GM18858 (cell line): ENCODE measurements at regions not wholly inside any gene's neighbourhood (a gene's known extent, or its start where the extent isn't known, plus 50 kb on each side); places are given as distances from the start of the nearest gene placed in this dataset.

Experiments used
- ATAC-seq: cut with Tn5 transposase; IDR thresholded peaks from one replicate; pipeline ENCODE4 v1.9.1; 2021; ENCODE audit not compliant: unreplicated experiment

DNA sequence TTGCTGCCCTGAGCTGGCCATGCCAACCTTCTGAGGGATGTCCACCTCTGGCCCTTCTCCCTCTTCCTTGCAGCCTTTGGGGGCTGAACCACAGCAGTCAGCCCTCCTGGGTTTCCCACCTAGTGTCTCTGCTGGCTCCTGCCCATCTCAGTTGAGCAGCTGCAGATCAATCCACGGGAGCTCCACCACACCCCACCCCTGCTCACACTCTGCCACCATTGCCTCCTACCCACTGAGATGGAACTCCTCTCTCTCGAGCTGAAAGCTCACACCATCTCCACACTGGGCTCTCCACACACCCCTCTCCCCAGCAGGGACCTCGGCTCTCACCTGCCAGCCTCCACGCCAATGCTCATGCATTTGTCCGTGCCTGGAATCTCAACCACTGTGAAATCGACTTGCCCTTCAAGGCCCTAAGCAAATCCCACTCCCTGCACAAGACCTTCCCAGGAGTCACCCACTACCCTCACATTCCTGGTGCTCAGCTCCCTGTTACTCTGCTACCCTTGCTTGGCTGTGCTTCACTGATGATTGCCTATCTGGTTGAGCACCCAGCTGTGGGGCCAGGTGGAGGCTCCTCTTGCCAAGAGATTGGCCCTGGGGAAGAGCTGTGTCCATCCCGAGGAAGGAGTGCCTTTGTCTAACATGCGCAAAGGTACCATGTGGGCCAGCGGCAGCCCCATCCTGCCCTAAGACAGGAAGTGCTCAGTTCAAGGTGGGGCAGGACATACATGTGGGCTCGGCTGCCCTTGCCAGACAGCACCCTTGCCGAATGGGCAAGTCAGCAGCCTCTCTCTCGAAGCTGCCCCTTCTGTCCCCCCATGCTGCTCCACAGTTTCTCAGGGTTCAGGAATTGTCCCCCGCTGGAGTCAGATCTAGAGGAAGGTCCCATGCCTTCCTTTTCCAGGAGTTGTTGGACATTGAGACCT, 208.7 kb downstream of the CYP26B1 start:
- no peak for ATAC-seq

DNA sequence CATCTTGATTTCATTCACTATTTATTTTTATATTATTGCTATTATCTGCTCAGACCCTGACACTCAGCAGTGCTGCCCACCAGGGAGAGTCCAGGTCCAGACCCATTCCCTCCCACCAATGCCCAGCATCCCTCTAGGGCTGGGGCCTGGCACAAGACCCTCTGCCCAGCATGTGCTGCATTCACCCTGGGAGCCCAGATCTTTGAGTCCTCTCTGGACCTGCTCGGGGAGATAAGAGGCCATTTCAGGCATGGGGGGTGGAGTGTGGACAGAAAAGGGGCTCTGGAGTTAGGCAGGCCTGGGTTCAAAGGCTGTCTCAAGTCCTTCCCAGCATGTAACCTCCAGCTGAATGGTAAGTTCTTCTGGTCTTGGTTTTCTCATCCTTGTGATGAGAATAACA, 209.6 kb downstream of the CYP26B1 start:
- ATAC-seq, result no peak

DNA sequence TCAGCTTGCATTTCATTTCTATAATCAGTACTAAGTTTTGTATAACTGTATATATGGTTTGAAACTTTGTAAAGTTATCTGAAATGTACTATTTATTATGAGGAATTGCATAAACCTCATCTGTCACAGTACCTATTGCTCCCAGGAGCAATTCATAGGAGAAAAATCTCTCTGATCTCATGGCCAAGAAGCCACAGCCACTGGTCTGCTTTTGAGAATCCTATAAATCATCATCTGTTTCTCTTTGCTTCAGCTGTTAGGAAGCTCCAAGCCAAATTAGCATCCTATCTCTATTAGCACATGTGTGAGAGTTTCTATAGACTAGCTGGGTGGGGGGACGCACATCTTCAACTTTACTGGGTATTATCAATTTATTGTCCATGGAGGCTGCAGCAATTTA, 210.3 kb downstream of the CYP26B1 start:
- ATAC-seq, result no peak

DNA sequence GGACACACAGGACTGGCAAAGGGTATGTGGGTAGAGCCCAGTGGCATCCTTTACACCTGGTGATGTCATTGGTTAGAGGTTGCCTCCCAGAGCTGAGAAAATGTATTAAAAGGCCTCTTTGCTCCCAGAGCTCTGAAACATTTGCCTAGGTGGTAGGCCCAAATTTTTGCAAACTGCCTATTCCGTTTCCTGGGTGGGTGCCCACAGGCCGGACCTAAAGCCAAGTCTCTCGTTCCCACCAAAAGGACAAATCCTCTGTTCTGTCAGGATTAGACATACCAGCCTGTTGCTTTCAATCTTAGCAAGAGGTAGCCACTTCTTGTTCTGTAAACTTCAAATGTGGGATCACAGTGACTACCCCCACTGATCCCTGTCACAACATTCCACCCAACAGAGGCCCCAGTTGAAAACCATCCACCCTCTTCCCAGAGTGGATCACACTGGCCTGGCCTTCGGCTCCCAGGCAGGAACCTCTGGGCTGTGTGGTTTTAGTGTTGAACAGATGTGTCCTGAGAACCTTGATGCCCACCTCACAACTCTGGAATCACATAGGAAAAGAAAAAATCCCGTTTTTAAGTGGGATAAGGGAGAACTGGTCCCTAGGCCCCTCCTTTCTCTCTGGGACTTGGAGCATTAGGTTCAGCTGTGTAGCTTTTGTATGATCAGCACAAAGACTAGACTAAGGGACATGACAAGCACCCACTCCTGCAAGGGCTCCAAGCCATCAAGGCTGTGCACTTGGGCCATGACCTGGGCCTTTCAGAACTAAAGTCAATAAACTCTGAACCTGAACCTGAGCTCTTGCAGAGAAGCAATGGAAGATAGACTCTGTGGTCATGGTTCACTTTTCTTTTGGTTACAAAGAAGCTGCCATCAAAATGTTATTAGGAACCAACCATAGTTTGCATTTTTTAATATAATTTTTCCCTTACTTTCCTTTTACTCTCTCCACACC, 211.3 kb downstream of the CYP26B1 start:
- ATAC-seq, result no peak

DNA sequence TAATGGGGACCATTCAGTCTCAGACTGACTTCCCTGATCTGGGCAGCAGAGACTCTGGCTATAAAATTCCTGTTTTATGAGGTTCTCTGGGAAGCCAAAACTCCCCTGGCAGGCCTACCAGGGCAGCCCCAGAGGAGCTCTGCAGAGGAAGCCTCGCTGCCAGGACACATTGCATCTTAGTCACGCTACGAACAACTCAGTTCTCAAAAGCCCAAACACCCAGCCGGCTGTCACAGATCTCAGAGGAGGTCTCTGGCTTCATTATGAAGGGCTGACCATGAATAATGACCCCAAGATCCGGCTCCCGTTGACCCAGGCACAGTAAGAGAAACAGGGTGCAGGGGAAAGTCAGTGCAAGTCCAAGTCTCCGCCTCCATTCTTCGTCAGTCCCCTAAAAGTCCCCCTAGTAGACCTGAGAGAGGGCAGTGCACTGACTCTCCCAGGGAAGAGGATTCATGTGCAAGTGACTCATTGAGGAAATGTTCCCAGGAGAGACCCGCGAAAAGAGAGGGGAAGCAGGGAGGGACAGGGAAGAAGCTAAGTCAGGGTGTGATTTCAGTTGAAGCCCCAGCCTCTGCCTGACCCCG, 212.3 kb downstream of the CYP26B1 start:
- ATAC-seq, result no peak

DNA sequence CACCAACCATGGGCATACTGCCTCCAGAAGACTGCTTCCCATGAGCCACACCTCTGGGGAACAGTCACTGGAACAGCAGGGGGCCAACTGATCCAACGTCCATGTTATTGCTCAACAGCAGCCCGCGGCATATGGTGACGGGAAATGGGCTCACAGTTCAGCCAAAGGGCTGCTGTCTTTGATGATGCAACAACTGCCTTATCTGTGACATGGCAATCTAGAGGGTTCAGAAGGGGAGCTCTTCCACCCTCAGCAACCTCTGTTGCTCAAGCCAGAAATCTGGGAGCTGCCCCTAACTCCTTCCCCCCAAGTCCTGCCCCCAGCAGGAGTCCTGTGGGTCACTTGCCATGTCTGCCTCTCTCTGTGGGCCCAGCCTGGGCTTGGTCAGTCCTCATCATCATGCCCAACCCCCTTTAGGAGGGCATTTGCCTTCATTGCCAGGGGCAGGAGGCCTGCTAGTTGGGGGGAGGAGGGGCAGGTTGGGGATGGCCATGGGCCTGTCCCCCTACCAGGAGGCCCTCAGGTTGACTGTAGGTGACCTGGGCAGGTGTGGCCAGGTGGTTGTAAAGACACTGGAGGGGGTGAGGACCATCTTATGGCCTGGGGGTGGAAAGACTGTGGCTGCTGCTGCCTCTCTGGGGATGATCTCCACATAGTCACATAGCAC, 212.9 kb downstream of the CYP26B1 start:
- no peak for ATAC-seq

DNA sequence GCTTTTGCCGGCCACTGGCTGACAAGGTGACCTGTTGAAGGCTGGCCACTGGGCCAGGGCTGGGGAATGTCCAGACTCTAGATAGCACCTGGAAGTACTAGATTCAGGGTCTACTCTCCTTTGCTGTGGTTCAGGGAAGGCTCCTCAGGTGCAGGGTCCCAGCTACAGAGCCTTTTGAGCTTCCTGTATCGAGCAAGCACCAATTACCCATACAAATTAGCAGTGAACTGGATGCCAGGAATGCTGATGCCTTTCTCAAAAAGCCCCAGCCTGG, 213.4 kb downstream of the CYP26B1 start:
- no peak for ATAC-seq

DNA sequence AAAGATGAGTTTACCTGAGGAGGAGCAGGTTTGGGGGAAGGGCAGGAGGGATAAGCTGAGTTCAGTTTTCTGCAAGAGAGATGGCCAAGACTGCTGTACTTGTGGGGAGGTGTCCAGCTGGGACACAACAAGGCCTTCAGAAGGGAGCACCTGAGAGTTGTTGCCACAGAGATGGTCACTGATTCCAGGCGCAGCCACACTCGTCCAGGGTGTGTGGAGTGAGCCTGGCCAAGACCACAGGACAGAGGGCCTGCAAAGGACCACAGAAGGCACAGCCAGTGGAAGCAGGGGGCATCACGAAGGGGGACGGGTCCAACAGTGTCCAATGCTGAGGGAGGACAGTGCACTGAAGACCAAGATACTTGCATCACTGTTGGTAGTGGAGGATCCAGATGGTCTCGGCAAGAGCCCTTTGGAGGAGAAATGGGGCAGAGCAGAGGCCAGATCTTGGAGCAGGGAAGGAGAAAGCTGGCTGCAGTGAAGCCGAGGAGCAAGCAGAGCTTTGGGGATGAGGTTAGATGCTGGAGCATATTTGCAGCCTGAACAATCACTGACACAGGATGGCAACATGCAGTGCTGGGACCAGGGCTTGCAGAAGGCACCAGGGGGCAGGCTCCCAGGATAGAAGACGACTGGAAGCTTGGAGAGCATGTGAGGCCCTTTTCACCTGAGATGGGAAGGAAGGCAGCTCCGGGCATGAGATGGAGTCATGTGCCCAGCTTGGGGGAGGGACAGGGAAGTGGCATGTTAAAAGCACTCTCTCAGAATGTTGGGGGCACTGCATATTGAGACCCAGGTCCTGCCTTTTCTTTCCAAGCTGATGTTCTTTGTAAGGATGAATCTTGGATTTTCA, 214.0 kb downstream of the CYP26B1 start:
- no peak for ATAC-seq

DNA sequence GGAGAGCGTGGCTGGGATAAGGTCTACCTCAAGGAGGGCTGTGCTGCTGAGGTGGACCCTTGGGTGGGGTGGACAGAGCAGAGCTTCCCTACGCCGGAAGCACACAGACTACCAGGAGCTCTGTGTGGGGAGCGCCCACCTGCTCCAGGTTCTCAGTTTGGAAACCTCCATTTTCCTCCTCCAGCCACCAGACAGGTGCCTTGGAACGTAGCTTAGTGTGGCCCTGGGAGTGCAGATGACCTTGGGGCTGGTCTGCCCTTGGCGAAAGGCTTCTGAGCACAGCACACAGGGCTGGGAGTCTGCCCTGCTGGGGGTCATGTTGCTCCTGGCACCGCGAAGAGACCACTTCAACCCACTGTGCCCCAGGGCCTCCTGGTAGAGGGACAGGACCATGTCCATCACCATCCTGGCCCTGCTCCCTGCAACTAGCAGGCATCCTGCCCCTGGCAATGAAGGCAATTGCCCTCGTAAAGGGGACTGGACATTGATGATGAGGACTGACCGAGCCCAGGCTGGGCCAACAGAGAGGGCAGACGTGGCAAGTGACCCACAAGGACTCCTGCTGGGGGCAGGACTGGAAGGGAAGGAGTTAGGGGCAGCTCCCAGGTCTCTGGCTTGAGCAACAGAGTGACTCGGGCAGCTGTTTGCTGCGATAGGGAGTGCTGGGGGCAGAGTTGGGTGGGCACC, 214.7 kb downstream of the CYP26B1 start:
- no peak for ATAC-seq

DNA sequence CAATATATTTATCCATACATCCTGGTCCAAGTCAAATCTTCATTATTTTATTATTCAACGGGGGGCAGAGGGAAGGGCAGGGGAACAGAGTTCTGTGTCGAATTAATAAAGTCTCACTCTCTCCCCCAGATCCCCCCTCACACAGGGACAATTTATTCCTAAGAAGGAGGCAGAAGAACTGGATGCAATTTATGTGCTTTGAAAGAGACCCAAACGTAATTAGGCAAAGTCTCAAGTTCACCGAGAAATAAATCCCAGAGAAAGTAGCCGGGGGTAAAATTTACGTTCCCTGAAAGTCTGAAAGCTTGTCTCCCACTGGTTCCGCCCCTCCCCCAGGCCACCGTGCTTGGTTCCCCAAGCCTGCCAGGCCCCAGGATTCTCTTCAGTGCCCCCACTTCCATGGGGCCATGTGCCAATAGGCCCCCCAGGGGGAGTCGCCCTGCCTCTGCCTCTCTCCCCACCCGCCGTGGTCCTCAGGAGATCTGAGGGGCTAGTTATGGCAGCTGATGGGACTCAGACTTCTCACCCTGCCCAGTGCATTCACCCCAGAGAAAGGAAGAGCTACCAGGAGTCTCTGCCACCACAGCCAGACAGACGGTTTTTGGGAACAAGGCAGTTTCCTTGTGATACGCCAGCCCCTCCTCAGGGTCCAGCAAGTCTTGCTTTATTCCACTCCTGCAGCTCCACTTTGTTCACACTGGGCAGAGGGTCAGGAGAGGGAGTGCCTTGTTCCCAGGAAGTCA, 215.5 kb downstream of the CYP26B1 start:
- no peak for ATAC-seq

DNA sequence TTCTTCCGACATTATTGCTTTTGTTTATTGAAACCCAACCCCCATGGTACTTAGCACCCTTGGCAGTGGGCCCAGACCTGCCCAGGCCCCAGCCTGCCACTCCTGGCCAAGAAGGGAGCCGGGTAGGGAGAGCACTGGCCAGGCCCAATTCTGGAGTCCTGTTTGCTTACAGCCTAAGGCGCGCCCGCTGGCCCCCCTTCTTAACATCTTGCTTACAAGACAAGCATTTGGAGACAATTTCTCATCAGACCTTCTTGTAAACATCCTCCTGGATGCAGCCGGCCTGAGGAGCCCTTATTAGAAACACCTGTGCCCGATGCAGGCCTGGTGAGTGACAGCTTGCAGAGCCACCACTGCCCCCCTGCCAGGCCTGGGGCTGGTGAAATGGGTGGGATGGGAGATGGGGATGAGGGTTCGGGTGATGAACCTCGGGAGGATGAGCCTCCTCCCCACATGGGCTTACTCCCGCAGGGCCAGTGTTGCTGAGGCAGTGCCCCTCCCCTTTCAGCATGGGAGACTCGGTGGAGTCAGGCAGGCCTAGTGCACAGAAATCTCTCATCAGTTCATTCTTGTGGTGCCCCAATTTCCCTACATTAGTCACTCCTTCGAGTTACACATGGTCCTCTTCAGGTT, 217.5 kb downstream of the CYP26B1 start:
- no peak for ATAC-seq

DNA sequence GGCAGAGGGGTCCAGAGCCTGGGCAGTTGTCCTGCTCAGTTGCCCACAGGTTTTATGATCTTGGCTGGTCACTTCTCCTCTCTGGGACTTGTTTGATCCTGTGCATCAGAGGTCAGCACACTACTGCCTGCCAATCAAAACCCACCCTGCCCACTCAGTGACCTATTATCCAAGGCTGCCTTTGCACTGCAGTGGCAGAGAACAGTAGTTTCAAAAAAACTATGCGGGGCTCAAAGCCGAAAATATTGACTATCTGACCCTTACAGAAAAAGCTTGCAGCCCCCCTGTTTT, 218.2 kb downstream of the CYP26B1 start:
- no peak for ATAC-seq

DNA sequence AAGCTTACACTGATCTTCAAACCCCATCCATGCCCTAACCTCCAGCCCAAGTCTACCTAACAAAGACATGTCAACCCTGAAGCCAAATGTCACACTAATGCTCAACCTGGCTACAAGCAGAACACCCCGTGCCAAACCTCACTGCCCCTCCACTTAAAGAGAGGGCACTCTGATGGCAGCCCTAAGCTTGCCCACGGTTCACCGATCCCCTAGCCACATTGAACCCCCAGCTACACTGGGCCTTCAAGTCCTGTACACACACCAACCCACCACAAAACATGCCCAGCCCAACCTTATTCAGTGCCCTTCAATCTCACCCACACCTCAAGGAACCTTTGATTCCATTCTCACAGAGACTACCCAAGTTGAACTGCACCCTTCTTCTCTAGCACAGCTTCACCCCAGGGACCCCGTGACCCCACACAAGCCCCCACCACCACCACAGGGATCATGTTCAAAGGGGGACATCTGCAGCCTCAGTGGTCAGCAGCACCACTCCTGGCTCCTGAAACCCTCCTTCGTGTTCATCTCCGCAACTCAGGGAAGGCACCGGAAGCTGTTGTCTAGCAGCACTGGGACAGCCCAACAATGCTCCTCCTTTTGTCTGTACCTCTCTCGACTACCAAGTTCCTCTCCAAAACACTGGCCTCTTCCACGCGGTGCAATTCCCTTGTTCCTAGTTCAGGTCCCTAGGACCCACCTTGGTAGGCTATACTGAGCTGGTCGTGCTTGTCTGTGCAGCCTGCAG, 218.8 kb downstream of the CYP26B1 start:
- no peak for ATAC-seq

DNA sequence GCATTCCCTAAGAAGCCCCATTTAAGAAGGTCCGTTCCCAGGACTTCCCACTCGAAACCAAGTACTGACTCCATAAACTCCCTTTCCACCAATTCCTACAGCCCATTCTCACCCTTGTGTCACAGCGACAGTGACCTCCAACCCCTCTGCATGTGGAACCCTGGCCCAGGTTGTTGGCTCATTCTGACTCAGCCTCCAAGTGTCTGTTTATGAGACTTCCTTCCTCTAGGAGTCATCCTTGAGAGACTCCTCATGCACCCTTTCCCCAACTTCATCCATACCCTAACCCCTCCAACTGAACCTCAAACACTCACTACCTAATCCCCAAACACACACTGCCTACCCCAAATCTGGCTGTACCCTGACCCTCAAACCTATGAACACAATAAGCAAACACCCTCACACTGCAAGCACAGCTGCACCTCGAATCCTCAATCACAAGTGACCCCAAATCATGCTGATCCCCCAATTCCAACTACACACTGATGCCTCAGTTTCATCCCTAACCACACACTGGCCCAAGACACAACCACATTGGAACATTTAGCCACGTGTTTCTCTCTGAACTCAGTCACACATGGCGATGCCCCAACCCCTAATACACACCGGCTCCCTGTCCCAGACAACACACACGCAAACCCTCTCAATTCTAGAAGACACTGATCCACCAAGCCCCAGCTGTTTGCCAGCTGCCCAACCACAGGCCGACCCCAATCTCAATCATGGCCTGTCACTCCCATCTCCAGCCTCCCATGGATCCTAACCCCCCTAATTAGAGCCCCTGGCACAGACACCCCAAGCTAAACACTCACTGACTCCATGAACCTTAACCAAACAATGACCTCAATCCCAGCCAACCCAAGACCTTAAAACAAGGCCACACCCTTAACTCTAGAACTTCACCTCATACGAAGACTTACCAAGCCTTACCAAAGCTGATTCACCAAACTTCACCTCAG, 219.6 kb downstream of the CYP26B1 start:
- ATAC-seq, result no peak

DNA sequence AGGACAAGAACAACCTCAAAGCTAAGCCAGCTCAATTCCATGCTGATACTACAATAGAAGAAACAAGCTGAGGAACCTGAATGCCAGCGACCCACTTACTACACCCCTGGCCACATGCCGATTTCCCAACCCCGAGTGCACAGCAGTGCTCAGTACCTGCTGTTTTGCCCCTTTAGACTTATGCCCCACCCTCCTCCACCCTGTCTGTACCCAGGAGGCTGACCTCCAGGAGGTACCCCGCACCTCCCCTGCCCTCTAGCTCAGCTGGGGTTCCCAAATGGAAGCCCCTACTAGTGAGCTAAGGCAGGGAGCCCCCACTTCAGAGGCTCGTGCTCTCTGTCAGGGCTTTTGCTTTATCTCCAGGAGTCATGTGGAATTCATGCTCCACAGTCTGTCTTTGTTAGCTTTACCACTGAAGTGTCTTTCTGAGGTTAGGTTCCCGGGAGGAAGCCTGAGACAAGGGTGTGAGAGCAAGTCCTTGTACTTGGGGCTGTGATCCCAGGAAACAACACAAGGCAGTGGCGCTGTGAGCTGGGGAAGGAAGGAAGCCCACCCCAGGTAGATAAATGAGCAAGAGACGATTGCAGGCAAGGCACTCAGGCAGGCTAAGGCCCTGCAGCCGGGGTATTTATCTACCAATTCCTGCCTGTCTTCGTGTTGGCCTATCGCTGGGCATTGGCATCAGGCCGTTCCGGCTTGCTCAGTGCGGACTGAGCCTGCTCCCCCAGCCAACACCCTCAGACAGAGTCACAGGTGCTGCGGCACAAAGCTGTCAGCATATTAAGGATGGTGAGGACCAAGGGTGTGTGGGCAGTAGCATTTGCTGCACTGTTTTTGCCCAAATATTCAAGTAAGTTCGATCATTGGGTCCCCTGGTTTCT, 220.5 kb downstream of the CYP26B1 start:
- no peak for ATAC-seq

DNA sequence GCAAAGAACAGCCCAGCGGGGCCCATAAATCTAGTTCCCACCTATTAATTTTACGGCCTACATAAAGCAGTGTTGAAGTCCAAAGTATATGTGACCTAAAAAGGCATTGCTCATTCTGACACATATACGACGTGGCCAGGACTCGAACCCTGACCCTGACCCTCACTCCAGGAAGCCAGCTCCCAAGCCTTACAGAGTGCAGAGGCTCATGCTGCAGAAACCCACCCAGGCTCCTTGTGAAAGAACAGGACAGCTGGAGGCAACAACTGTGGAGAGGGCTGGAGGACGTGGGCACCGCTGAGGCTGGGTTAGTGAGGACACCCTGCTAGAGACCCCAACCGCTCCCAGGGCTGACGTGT, 221.6 kb downstream of the CYP26B1 start:
- no peak for ATAC-seq
